Keratinocyte (primary cell): ENCODE measurements at regions not wholly inside any gene's neighbourhood (a gene's known extent, or its start where the extent isn't known, plus 50 kb on each side); places are given as distances from the start of the nearest gene placed in this dataset.

Source experiments
- EZH2 ChIP-seq: IDR thresholded peaks from one replicate; pipeline ENCODE4 v1.6.1; 2012; ENCODE audit warnings: inconsistent platforms, mild to moderate bottlenecking, low read length, moderate library complexity
- TF ChIP-seq, protein P1 (sequence below), 3 experiments: IDR thresholded peaks in 1 of 3; conservative IDR thresholded peaks in 1 of 3; optimal IDR thresholded peaks in 1 of 3; 2 replicates in 2 of 3; 3 replicates in 1 of 3; pipeline versions ENCODE3 to v1.5.1; 2011; ENCODE audit warnings: low read length in 3 of 3, mild to moderate bottlenecking in 3 of 3, moderate library complexity in 2 of 3, control low read depth in 1 of 3, inconsistent platforms in 1 of 3; ENCODE audit not compliant: insufficient read depth in 2 of 3; ENCODE audit errors: extremely low read depth in 1 of 3

DNA sequence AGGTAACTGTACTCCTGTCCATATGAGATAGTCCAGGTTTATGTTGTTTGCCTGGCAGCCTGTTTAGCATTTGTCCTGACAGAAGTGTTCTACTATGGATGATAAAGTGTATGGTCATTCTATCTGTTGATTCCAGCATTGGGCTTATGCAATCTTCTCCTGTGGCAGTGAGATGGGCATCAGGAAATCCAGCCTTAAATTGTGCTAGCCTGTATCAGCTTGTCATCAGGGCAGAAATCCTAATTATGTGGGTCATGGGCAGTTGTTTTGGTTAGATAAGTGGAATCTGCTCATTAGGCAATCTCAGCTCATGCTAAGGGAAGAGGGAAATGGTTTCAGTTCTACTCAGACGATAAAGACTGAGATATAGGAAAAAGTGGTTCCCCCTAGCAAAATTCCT, 247.4 kb upstream of the CHD1 start:
- no peak for TF ChIP-seq EZH2
- TF ChIP-seq, protein P1, sequence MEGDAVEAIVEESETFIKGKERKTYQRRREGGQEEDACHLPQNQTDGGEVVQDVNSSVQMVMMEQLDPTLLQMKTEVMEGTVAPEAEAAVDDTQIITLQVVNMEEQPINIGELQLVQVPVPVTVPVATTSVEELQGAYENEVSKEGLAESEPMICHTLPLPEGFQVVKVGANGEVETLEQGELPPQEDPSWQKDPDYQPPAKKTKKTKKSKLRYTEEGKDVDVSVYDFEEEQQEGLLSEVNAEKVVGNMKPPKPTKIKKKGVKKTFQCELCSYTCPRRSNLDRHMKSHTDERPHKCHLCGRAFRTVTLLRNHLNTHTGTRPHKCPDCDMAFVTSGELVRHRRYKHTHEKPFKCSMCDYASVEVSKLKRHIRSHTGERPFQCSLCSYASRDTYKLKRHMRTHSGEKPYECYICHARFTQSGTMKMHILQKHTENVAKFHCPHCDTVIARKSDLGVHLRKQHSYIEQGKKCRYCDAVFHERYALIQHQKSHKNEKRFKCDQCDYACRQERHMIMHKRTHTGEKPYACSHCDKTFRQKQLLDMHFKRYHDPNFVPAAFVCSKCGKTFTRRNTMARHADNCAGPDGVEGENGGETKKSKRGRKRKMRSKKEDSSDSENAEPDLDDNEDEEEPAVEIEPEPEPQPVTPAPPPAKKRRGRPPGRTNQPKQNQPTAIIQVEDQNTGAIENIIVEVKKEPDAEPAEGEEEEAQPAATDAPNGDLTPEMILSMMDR (optimal IDR thresholded peaks at IDR 0.05 in 1 of 3, IDR thresholded peaks at IDR 0.05 in 1 of 3, conservative IDR thresholded peaks at IDR 0.05 in 1 of 3; ENCODE audit: extremely low read depth in 1 of 3, insufficient read depth in 2 of 3, low read length in 3 of 3) = no peak
